NB4 (cell line): ENCODE measurements at regions not wholly inside any gene's neighbourhood (a gene's known extent, or its start where the extent isn't known, plus 50 kb on each side); places are given as distances from the start of the nearest gene placed in this dataset.

Source experiments
- MYC ChIP-seq: IDR thresholded peaks from 2 replicates; pipeline ENCODE4 v1.6.1; 2011; ENCODE audit warnings: low read depth, low read length
- POLR2A ChIP-seq: IDR thresholded peaks from 2 replicates; pipeline ENCODE4 v1.6.1; 2011; ENCODE audit warnings: mild to moderate bottlenecking; ENCODE audit not compliant: insufficient read length; ENCODE audit errors: extremely low read depth
- TF ChIP-seq, protein P1 (sequence below): IDR thresholded peaks from one replicate; pipeline ENCODE4 v1.5.1; 2012; ENCODE audit warnings: low read depth, low read length
- TF ChIP-seq, protein P2 (sequence below): IDR thresholded peaks from 2 replicates; pipeline ENCODE4 v1.6.1; 2011; ENCODE audit warnings: low read depth, low read length

DNA sequence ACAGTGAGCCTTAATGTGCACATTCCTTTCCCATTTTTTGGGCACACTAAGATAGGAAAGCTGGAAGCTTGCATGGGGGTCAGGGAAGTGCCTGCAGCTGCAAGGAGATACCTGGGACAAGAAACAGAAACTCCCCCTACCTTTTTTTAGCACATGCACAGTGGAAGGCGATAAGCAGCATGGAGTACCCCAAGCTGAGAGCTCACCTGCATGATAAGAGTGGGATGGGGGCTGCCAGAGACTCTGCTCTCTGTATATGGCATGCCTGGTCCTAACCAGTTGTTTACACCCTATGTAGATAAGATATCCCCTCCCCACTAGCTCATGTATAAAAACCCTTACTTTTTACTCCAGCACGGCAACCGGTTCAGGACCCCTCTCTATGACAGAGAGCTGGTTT is 135.9 kb downstream of the TENT5D start:
- TF ChIP-seq, protein P1, sequence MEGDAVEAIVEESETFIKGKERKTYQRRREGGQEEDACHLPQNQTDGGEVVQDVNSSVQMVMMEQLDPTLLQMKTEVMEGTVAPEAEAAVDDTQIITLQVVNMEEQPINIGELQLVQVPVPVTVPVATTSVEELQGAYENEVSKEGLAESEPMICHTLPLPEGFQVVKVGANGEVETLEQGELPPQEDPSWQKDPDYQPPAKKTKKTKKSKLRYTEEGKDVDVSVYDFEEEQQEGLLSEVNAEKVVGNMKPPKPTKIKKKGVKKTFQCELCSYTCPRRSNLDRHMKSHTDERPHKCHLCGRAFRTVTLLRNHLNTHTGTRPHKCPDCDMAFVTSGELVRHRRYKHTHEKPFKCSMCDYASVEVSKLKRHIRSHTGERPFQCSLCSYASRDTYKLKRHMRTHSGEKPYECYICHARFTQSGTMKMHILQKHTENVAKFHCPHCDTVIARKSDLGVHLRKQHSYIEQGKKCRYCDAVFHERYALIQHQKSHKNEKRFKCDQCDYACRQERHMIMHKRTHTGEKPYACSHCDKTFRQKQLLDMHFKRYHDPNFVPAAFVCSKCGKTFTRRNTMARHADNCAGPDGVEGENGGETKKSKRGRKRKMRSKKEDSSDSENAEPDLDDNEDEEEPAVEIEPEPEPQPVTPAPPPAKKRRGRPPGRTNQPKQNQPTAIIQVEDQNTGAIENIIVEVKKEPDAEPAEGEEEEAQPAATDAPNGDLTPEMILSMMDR: no peak
- TF ChIP-seq POLR2A (no peak), MYC (no peak)
- TF ChIP-seq, protein P2, sequence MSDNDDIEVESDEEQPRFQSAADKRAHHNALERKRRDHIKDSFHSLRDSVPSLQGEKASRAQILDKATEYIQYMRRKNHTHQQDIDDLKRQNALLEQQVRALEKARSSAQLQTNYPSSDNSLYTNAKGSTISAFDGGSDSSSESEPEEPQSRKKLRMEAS: no peak
